HCT116 (cell line): ENCODE measurements at regions not wholly inside any gene's neighbourhood (a gene's known extent, or its start where the extent isn't known, plus 50 kb on each side); places are given as distances from the start of the nearest gene placed in this dataset.

Source experiments
- ATAC-seq: fragments of 200-7000 bp; cut with Tn5 transposase; 2 replicates; pipeline ENCODE4 v1.9.1; 2020; ENCODE audit warnings: mild to moderate bottlenecking, moderate library complexity
- BruUV-seq: library from RNA; stranded (reverse); fragments of 400-500 nt; replicated peaks from 2 replicates; lab custom pipeline; 2021; lab: Mats Ljungman, UMichigan
- CTCF ChIA-PET: fragments of 300-600 bp; sonication (Branson Sonifier 250); formaldehyde crosslinking; loops from one replicate; lab custom pipeline; 2021; ENCODE audit warnings: antibody characterized with exemption; lab: Charles Lee
- POLR2A ChIA-PET: fragments of 300-600, 350-600 bp; sonication (Branson Sonifier 250); formaldehyde crosslinking; loops from one replicate; lab custom pipeline; 2021; ENCODE audit warnings: antibody characterized with exemption; lab: Charles Lee
- RAD21 ChIA-PET, 2 experiments: fragments of 300-600 bp; sonication (Branson Sonifier 250); formaldehyde crosslinking; loops; one replicate each; lab custom pipeline; 2023; ENCODE audit warnings: low total read pairs in 2 of 2; ENCODE audit not compliant: uncharacterized antibody in 2 of 2, unreplicated experiment in 2 of 2, low non-redundant PET in 1 of 2; lab: Charles Lee
- DNase-seq: peaks from one replicate; pipeline ENCODE4 v3.0.0-alpha.2; 2010; ENCODE audit warnings: low read depth, low spot score
- H2AFZ ChIP-seq: fragments of 200-600 bp; shearing (Covaris generic), sonication (generic); 2 replicates; pipeline ENCODE4 v1.6.1; 2017; ENCODE audit warnings: low read depth, mixed run types, mixed read lengths, antibody characterized with exemption, low read length; ENCODE audit not compliant: poor library complexity, severe bottlenecking
- H3K27ac ChIP-seq: 2 replicates; pipeline ENCODE4 v1.5.1; 2012; ENCODE audit warnings: low read depth, low read length
- H3K27me3 ChIP-seq: fragments of 200-600 bp; sonication (generic); 2 replicates; pipeline ENCODE4 v1.6.1; 2016; ENCODE audit warnings: mixed run types, low read length, mixed read lengths; ENCODE audit not compliant: insufficient read depth
- H3K36me3 ChIP-seq, 2 experiments: fragments of 200-500 bp in 1 of 2; fragments of 200-600 bp in 1 of 2; sonication (Bioruptor generic) in 1 of 2; sonication (generic) in 1 of 2; 2 replicates each; pipeline versions ENCODE4 v1.5.1 to v1.6.1; 2014 to 2016; ENCODE audit warnings: low read length in 2 of 2, inconsistent platforms in 1 of 2, mixed read lengths in 1 of 2, mixed run types in 1 of 2; ENCODE audit not compliant: insufficient read depth in 2 of 2, control insufficient read depth in 1 of 2
- H3K4me1 ChIP-seq, 2 experiments: fragments of 200-600 bp in 1 of 2; sonication (generic) in 1 of 2; 2 replicates each; pipeline versions ENCODE4 v1.5.1 to v1.6.1; 2012 to 2017; ENCODE audit warnings: low read length in 2 of 2, inconsistent platforms in 1 of 2, mild to moderate bottlenecking in 1 of 2, mixed read lengths in 1 of 2, mixed run types in 1 of 2, moderate library complexity in 1 of 2; ENCODE audit not compliant: insufficient read depth in 2 of 2, control insufficient read depth in 1 of 2
- H3K4me2 ChIP-seq: fragments of 200-600 bp; sonication (generic); 2 replicates; pipeline ENCODE4 v1.6.1; 2017; ENCODE audit warnings: mixed run types, low read length, mixed read lengths
- H3K4me3 ChIP-seq, 2 experiments: fragments of 200-600 bp in 1 of 2; sonication (generic) in 1 of 2; replicated peaks in 1 of 2; 2 replicates each; pipeline ENCODE4 v1.5.1; 2011 to 2016; ENCODE audit warnings: low read length in 2 of 2, control low read depth in 1 of 2, low read depth in 1 of 2, mild to moderate bottlenecking in 1 of 2, mixed read lengths in 1 of 2, mixed run types in 1 of 2
- H3K79me2 ChIP-seq: fragments of 200-600 bp; sonication (generic); 2 replicates; pipeline ENCODE4 v1.6.1; 2017; ENCODE audit warnings: mild to moderate bottlenecking, mixed run types, low read length, moderate library complexity, mixed read lengths; ENCODE audit not compliant: insufficient read depth
- H3K9ac ChIP-seq: fragments of 200-600 bp; sonication (generic); 2 replicates; pipeline ENCODE4 v1.6.1; 2016; ENCODE audit warnings: low read length, mixed read lengths
- H3K9me2 ChIP-seq: fragments of 200-600 bp; sonication (generic), shearing (Covaris generic); 2 replicates; pipeline ENCODE4 v1.6.1; 2017; ENCODE audit warnings: mixed run types, mild to moderate bottlenecking, moderate library complexity; ENCODE audit not compliant: insufficient read depth
- H3K9me3 ChIP-seq, 2 experiments: fragments of 200-500 bp in 1 of 2; fragments of 200-600 bp in 1 of 2; sonication (Bioruptor generic) in 1 of 2; sonication (generic) in 1 of 2; 2 replicates each; pipeline ENCODE4 v1.6.1; 2014 to 2017; ENCODE audit warnings: low read length in 2 of 2, mixed read lengths in 2 of 2, inconsistent platforms in 1 of 2, low read depth in 1 of 2, mild to moderate bottlenecking in 1 of 2, mixed run types in 1 of 2, moderate library complexity in 1 of 2; ENCODE audit not compliant: control insufficient read depth in 1 of 2, insufficient read depth in 1 of 2
- H4K20me1 ChIP-seq: fragments of 200-600 bp; sonication (generic), shearing (Covaris generic); 2 replicates; pipeline ENCODE4 v1.6.1; 2017; ENCODE audit warnings: mixed run types, mild to moderate bottlenecking, moderate library complexity; ENCODE audit not compliant: insufficient read depth
- ATF3 ChIP-seq: IDR thresholded peaks from 2 replicates; pipeline ENCODE4 v1.6.1; 2012
- CBX3 ChIP-seq: IDR thresholded peaks from 2 replicates; pipeline ENCODE4 v1.6.1; 2012; ENCODE audit warnings: low read depth
- EGR1 ChIP-seq: IDR thresholded peaks from 2 replicates; pipeline ENCODE4 v1.6.1; 2012; ENCODE audit warnings: low read depth
- EZH2 ChIP-seq: fragments of 200-600 bp; sonication (generic); IDR thresholded peaks from 2 replicates; pipeline ENCODE4 v1.6.1; 2017; ENCODE audit warnings: antibody characterized with exemption, mixed run types
- EZH2phosphoT487 ChIP-seq: fragments of 200-600 bp; IDR thresholded peaks from 2 replicates; pipeline ENCODE4 v1.6.1; 2018; ENCODE audit warnings: antibody characterized with exemption, borderline replicate concordance
- FOSL1 ChIP-seq: IDR thresholded peaks from 2 replicates; pipeline ENCODE4 v1.6.1; 2012; ENCODE audit warnings: low read depth
- JUND ChIP-seq: IDR thresholded peaks from 2 replicates; pipeline ENCODE4 v1.6.1; 2012
- POLR2AphosphoS5 ChIP-seq: IDR thresholded peaks from 2 replicates; pipeline ENCODE4 v1.6.1; 2011; ENCODE audit warnings: mild to moderate bottlenecking, low read depth, low read length, moderate library complexity
- RAD21 ChIP-seq: IDR thresholded peaks from 2 replicates; pipeline ENCODE4 v1.6.1; 2012; ENCODE audit warnings: low read depth, mild to moderate bottlenecking
- SP1 ChIP-seq: IDR thresholded peaks from 2 replicates; pipeline ENCODE4 v1.6.1; 2012; ENCODE audit warnings: low read depth
- SRF ChIP-seq: IDR thresholded peaks from 2 replicates; pipeline ENCODE4 v1.6.1; 2012; ENCODE audit warnings: low read depth
- ZNF274 ChIP-seq: fragments of 200-500 bp; sonication (Bioruptor generic); IDR thresholded peaks from 2 replicates; pipeline ENCODE4 v1.6.1; 2014; ENCODE audit warnings: mild to moderate bottlenecking, low read depth, low read length, inconsistent platforms
- intact Hi-C: fragments of 100-400 bp; cut with micrococcal nuclease; formaldehyde crosslinking; loops from 2 replicates; pipeline ENCODE4 v1.10.0; 2022
- TF ChIP-seq, protein P1 (sequence below), 3 experiments: fragments of 200-600 bp in 1 of 3; sonication (generic) in 1 of 3; IDR thresholded peaks in 2 of 3; conservative IDR thresholded peaks in 1 of 3; 2 replicates each; pipeline ENCODE4 v1.5.1; 2012 to 2017; ENCODE audit warnings: low read depth in 2 of 3, low read length in 2 of 3, antibody characterized with exemption in 1 of 3, borderline replicate concordance in 1 of 3, control low read depth in 1 of 3, mild to moderate bottlenecking in 1 of 3, mixed read lengths in 1 of 3, mixed run types in 1 of 3, moderate library complexity in 1 of 3; ENCODE audit not compliant: insufficient read depth in 1 of 3
- TF ChIP-seq, protein P2 (sequence below): IDR thresholded peaks from 2 replicates; pipeline ENCODE4 v1.6.1; 2012; ENCODE audit warnings: low read depth

DNA sequence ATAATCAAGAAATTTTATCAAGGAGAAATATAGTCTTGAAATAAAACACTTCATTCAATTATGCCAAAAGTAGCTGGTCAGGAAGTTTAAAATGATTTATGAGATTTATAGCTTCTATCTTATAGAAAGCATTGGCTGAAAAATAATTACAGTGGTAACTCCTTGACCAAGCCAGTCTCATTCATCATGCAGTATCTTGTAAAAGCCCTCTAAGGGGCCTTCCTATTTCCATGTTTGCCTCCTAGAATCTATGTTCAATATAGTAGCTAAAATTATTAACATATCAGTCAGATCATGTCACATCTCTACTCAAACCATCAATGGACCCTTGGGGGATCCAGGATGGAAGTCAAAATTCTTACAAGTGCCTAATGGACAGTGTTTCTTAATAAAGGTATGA lies 393.4 kb upstream of the ST8SIA4 start:
- CTCF ChIA-PET, result no interaction called here
- Histone ChIP-seq H3K9ac (no peak overlapping the region), H2AFZ (no peak overlapping the region), H3K4me1 (no peaks in the 10 kb centered on the region), H3K36me3 (no peaks in the 10 kb centered on the region), H3K9me2 (no peaks in the 10 kb centered on the region; the same call in 1 of the 2 replicates), H3K79me2 (no peaks in the 10 kb centered on the region), H3K9me3 (no peaks in the 10 kb centered on the region), H4K20me1 (no peaks in the 10 kb centered on the region), H3K4me3 (no peak overlapping the region), H3K27me3 (no peaks in the 10 kb centered on the region), H3K27ac (no peak overlapping the region), H3K4me2 (no peak overlapping the region)
- RAD21 ChIA-PET, result no interaction called here
- TF ChIP-seq RAD21 (no peak), JUND (no peak), EGR1 (no peak), SP1 (no peak), POLR2AphosphoS5 (no peak), ZNF274 (no peak), FOSL1 (no peak), SRF (no peak), EZH2 (no peak)
- TF ChIP-seq, protein P1, sequence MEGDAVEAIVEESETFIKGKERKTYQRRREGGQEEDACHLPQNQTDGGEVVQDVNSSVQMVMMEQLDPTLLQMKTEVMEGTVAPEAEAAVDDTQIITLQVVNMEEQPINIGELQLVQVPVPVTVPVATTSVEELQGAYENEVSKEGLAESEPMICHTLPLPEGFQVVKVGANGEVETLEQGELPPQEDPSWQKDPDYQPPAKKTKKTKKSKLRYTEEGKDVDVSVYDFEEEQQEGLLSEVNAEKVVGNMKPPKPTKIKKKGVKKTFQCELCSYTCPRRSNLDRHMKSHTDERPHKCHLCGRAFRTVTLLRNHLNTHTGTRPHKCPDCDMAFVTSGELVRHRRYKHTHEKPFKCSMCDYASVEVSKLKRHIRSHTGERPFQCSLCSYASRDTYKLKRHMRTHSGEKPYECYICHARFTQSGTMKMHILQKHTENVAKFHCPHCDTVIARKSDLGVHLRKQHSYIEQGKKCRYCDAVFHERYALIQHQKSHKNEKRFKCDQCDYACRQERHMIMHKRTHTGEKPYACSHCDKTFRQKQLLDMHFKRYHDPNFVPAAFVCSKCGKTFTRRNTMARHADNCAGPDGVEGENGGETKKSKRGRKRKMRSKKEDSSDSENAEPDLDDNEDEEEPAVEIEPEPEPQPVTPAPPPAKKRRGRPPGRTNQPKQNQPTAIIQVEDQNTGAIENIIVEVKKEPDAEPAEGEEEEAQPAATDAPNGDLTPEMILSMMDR (IDR thresholded peaks at IDR 0.05 in 2 of 3, conservative IDR thresholded peaks at IDR 0.05 in 1 of 3; ENCODE audit: borderline replicate concordance in 1 of 3, insufficient read depth in 1 of 3, low read depth in 2 of 3, low read length in 2 of 3), result no peak
- no TSS peak for BruUV-seq
- ATAC-seq, result no peak
- intact Hi-C loops, result no loop called here
- DNase-seq, result no peak
- POLR2A ChIA-PET, result no interaction called here

DNA sequence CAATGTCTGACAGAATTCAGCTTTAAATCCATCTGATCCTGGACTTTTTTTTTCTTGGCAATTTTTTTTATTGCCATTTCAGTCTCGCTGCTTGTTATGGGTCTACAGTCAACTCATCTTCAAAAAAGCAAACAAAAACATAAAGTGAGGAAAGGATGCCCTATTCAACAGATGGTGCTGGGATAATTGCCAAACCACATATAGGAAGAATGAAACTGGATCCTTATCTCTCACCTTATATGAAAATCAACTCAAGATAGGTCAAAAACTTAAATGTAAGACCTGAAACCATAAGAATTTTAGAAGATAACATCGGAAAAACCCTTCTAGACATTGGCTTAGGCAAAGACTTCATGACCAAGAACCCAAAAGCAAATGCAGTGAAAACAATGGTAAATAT lies 389.1 kb upstream of the ST8SIA4 start:
- DNase-seq, result no peak
- no peak overlapping the region for H3K4me2 ChIP-seq
- no peak for TF ChIP-seq ATF3
- no peak for TF ChIP-seq EZH2phosphoT487
- TF ChIP-seq SP1, result no peak
- TF ChIP-seq CBX3, result no peak
- TF ChIP-seq, protein P2, sequence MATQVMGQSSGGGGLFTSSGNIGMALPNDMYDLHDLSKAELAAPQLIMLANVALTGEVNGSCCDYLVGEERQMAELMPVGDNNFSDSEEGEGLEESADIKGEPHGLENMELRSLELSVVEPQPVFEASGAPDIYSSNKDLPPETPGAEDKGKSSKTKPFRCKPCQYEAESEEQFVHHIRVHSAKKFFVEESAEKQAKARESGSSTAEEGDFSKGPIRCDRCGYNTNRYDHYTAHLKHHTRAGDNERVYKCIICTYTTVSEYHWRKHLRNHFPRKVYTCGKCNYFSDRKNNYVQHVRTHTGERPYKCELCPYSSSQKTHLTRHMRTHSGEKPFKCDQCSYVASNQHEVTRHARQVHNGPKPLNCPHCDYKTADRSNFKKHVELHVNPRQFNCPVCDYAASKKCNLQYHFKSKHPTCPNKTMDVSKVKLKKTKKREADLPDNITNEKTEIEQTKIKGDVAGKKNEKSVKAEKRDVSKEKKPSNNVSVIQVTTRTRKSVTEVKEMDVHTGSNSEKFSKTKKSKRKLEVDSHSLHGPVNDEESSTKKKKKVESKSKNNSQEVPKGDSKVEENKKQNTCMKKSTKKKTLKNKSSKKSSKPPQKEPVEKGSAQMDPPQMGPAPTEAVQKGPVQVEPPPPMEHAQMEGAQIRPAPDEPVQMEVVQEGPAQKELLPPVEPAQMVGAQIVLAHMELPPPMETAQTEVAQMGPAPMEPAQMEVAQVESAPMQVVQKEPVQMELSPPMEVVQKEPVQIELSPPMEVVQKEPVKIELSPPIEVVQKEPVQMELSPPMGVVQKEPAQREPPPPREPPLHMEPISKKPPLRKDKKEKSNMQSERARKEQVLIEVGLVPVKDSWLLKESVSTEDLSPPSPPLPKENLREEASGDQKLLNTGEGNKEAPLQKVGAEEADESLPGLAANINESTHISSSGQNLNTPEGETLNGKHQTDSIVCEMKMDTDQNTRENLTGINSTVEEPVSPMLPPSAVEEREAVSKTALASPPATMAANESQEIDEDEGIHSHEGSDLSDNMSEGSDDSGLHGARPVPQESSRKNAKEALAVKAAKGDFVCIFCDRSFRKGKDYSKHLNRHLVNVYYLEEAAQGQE, result no peak
- TF ChIP-seq, protein P1 (IDR thresholded peaks at IDR 0.05 in 2 of 3, conservative IDR thresholded peaks at IDR 0.05 in 1 of 3; ENCODE audit: borderline replicate concordance in 1 of 3, insufficient read depth in 1 of 3, low read depth in 2 of 3, low read length in 2 of 3), result no peak

More for the DNA sequence above, 389.1 kb upstream of the ST8SIA4 start:
- Histone ChIP-seq H3K9ac (no peak overlapping the region), H3K9me2 (no peaks in the 10 kb centered on the region; the same call in 1 of the 2 replicates), H2AFZ (no peak overlapping the region), H3K9me3 (no peaks in the 10 kb centered on the region), H3K4me3 (no peak overlapping the region), H4K20me1 (no peaks in the 10 kb centered on the region), H3K27me3 (no peaks in the 10 kb centered on the region), H3K79me2 (no peaks in the 10 kb centered on the region), H3K36me3 (no peaks in the 10 kb centered on the region), H3K27ac (no peak overlapping the region), H3K4me1 (no peaks in the 10 kb centered on the region)
- POLR2A ChIA-PET, result no interaction called here
- intact Hi-C loops, result no loop called here
- BruUV-seq, result no TSS peak
- CTCF ChIA-PET, result no interaction called here
- ATAC-seq, result no peak
- RAD21 ChIA-PET, result no interaction called here
